Naive B cell (primary cell): ENCODE measurements at regions not wholly inside any gene's neighbourhood (a gene's known extent, or its start where the extent isn't known, plus 50 kb on each side); places are given as distances from the start of the nearest gene placed in this dataset.

Source experiments
- ATAC-seq, 2 donors: fragments of 150-1000 bp; cut with Tn5 transposase; 2 replicates each; pipeline ENCODE4 v1.10.0; 2021; ENCODE audit warnings: low read depth in 2 of 2, mild to moderate bottlenecking in 2 of 2, moderate library complexity in 2 of 2
- DNase-seq: peaks from one replicate; pipeline ENCODE4 v3.0.0; 2022
- H3K27ac Mint-ChIP-seq, 6 donors: one replicate each; pipeline ENCODE4 v1.8.0; 2020 to 2022; ENCODE audit warnings: mild to moderate bottlenecking in 6 of 6, mixed read lengths in 6 of 6, moderate library complexity in 5 of 6, inconsistent platforms in 2 of 6
- H3K27me3 Mint-ChIP-seq, 3 donors: one replicate each; pipeline ENCODE4 v1.8.0; 2021 to 2022; ENCODE audit warnings: mixed read lengths in 3 of 3, mild to moderate bottlenecking in 1 of 3
- H3K36me3 Mint-ChIP-seq, 2 donors: one replicate each; pipeline ENCODE4 v1.8.0; 2020 to 2022; ENCODE audit warnings: mixed read lengths in 2 of 2, inconsistent platforms in 1 of 2, mild to moderate bottlenecking in 1 of 2
- H3K4me1 Mint-ChIP-seq, 3 donors: one replicate each; pipeline ENCODE4 v1.8.0; 2020 to 2022; ENCODE audit warnings: mixed read lengths in 3 of 3, inconsistent platforms in 1 of 3, mild to moderate bottlenecking in 1 of 3, moderate library complexity in 1 of 3
- H3K4me3 Mint-ChIP-seq, 8 donors: one replicate each; pipeline ENCODE4 v1.8.0; 2020 to 2022; ENCODE audit warnings: mild to moderate bottlenecking in 8 of 8, mixed read lengths in 8 of 8, moderate library complexity in 8 of 8, inconsistent platforms in 2 of 8
- H3K9me3 Mint-ChIP-seq, 7 donors: one replicate each; pipeline ENCODE4 v1.8.0; 2020 to 2022; ENCODE audit warnings: mixed read lengths in 7 of 7, mild to moderate bottlenecking in 5 of 7, inconsistent platforms in 2 of 7, moderate library complexity in 1 of 7

DNA sequence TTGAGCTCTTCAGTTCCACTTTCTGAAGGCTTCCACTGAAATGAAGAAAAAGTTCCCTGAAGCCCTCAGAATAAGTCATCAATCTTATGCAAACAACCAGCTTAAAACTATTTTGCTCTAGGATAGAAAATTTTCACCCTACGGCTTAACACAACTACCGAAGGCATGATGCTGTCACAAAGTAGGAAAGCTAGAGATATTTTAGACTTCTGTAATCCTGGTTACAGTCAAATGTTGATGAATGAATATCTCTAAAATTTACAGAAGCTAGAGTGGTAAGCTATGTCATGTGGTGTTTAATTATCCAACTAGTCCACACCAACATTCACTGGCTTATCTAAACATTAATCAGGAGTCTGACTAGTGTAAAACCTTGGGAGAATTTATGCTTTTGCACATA is 197.9 kb downstream of the SUCLA2 start:
- Mint-ChIP-seq H3K27me3 (peaks cover 0 to 6% (median 0%) of the 10 kb centered on the region in 3 donors), H3K9me3 (peaks cover 0 to 16% (median 5%) of the 10 kb centered on the region in 7 donors), H3K27ac (no peak overlapping the region), H3K4me1 (no peaks in the 10 kb centered on the region), H3K4me3 (no peak overlapping the region), H3K36me3 (peaks cover 0 to 6% of the 10 kb centered on the region in 2 donors)
- ATAC-seq (no peak), DNase-seq (no peak)

DNA sequence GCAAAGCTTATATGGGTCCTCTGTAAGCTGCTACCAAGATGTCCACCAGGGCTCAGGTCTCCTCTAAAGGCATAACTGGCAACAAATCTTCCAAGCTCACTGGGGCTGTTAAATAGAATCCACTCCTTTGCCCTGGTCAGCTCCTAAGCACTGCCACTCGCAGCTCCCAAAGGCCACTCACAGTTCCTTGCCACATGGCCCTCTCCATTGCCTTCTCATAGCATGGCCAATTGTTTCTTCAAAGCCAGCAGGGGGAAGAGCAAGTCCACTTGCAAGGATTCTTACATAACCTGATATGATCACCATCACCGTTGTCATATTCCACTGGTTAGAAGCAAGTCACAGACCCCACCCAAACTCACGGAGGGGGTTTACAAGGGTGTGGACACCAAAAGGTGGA is 199.5 kb downstream of the SUCLA2 start:
- Mint-ChIP-seq H3K4me1 (no peaks in the 10 kb centered on the region), H3K4me3 (no peak overlapping the region), H3K27me3 (peaks cover 0 to 6% (median 0%) of the 10 kb centered on the region in 3 donors), H3K36me3 (peaks cover 0 to 6% of the 10 kb centered on the region in 2 donors), H3K27ac (no peak overlapping the region), H3K9me3 (peaks cover 0 to 16% (median 5%) of the 10 kb centered on the region in 7 donors)
- no peak for DNase-seq
- no peak for ATAC-seq

DNA sequence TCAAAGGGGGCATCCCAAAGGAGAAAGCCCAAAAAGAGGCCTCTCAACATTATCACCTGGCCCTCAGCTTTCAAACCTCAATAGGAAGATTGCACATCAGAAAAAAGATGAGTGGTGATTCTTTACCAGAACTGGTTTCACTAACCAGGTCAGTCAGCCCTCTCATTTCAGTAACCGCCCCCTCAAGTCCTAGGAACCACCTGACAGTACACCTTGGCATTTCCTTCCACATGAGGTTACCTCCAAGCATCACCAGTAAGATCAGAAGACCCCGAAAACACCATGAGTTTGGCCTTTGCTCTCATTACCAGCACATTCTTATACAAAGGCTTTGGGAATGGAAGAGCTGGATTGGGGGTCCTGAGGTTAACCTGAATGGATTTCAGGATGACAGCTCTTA is 200.5 kb downstream of the SUCLA2 start:
- no peak for ATAC-seq
- Mint-ChIP-seq H3K36me3 (peaks cover 0 to 6% of the 10 kb centered on the region in 2 donors), H3K4me1 (no peaks in the 10 kb centered on the region), H3K9me3 (peaks cover 0 to 16% (median 5%) of the 10 kb centered on the region in 7 donors), H3K27ac (no peak overlapping the region), H3K27me3 (peaks cover 0 to 6% (median 0%) of the 10 kb centered on the region in 3 donors), H3K4me3 (no peak overlapping the region)
- no peak for DNase-seq

DNA sequence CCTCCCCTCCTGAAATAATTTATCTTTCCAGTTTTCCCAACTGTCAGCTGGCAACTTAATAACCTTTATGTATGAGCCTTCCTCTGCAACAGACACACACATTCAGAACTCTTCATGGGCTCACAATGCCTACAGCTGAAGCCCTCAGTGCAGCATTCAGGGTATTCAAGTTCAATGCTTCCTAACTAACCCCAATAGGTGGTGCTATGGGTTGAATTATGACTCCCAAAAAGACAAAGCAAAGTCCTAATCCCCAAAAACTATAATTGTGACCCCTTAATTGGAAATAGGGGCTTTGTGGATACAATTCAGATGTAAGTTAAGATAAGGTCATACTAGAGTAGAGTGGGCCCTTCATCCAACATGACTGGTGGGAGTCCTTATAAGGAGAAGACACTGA is 202.2 kb downstream of the SUCLA2 start:
- no peak overlapping the region for H3K4me3 Mint-ChIP-seq
- H3K9me3 Mint-ChIP-seq: peaks cover 0 to 16% (median 5%) of the 10 kb centered on the region in 7 donors
- H3K27ac Mint-ChIP-seq: no peak overlapping the region
- H3K4me1 Mint-ChIP-seq: no peaks in the 10 kb centered on the region
- H3K27me3 Mint-ChIP-seq: peaks cover 3 to 7% (median 6%) of the 10 kb centered on the region in 3 donors
- H3K36me3 Mint-ChIP-seq: peaks cover 0 to 6% of the 10 kb centered on the region in 2 donors
- no peak for ATAC-seq
- no peak for DNase-seq

DNA sequence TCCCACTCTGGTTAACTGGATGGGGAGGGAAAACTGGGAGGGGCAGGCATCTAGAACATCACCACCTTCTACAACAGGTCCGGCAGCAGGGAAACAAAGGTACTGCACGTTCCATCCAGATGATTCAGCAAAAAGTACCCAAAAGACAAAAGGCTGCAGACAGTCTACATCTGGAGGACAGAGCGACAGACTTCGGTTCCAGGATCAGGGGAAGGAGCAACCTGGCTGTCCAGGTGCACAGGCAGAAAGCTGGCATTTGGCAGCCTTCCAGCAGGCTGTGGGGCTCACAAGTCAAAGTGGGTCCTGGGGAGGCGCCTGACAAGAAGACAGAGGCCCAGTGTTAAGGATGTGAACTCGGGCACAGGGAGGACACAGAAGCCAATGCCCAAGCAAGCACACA is 202.9 kb downstream of the SUCLA2 start:
- Mint-ChIP-seq H3K27me3 (peaks cover 6 to 7% (median 6%) of the 10 kb centered on the region in 3 donors), H3K4me3 (no peak overlapping the region), H3K27ac (no peak overlapping the region), H3K4me1 (no peaks in the 10 kb centered on the region), H3K36me3 (peaks cover 0 to 6% of the 10 kb centered on the region in 2 donors), H3K9me3 (peaks cover 0 to 16% (median 5%) of the 10 kb centered on the region in 7 donors)
- ATAC-seq (no peak), DNase-seq (no peak)

DNA sequence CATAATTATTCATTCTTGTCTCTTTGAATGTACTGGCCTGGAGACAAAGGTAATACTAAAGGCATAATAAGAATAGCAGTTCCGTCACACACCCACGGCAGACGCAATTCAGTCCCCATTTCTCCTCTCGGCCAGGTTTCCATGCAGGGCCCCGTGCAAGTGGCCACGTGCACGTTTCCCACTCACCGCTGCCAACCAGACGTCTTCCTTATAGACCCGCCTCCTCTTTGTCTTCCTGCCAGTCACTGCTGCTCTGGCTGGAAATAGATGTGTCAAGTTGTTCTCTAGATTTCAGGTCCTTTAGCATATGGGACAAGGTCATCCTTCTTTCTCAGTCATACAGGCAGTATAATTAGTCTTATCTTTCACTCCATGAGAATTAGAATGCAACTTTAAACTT is 204.3 kb downstream of the SUCLA2 start:
- Mint-ChIP-seq H3K4me1 (no peaks in the 10 kb centered on the region), H3K9me3 (peaks cover 7 to 21% (median 8%) of the 10 kb centered on the region in 7 donors), H3K27ac (no peak overlapping the region), H3K4me3 (no peak overlapping the region), H3K27me3 (peaks cover 6 to 7% (median 6%) of the 10 kb centered on the region in 3 donors), H3K36me3 (peaks cover 8 to 10% of the 10 kb centered on the region in 2 donors)
- DNase-seq (no peak), ATAC-seq (no peak)

DNA sequence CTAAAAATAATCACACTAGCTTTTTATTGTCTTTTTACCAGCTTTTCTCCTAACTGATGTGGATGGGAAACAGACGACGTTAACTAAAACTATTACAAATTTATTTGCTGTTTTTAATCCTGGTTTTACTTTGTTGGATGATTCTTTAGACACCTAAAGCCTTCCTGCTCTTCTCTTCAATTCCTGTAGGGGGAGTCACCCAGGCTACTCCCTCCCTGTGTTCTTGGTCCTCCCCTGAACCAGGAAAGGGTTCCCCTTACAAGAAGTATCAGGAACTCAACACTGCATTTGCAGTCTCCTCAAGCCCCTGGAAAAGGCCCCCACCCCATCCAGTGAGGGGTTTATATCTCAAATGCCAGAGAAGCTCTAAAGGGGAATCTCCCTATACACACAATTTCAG is 206.1 kb downstream of the SUCLA2 start:
- ATAC-seq (no peak), DNase-seq (no peak)
- Mint-ChIP-seq H3K9me3 (peaks cover 11 to 26% (median 21%) of the 10 kb centered on the region in 7 donors), H3K4me1 (no peaks in the 10 kb centered on the region), H3K27me3 (peaks cover 6 to 7% (median 6%) of the 10 kb centered on the region in 3 donors), H3K4me3 (no peak overlapping the region), H3K36me3 (peaks cover 11 to 20% of the 10 kb centered on the region in 2 donors), H3K27ac (no peak overlapping the region)

DNA sequence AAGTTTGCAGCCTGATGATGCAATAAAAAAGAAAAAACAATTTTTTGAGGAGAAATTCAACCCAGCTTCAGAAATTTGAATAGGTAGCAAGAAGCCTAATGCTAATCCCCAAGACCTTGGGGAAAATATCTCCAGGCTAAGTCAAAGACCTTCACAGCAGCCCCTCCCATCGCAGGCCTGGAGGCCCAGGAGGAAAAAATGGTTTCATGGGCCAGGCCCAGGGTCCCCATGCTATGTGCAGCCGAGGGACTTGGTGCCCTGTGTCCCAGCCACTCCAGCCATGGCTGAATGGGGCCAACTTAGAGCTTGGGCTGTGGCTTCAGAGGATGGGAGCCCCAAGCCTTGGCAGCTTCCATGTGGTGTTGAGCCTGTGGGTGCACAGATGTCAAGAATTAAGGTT is 210.3 kb downstream of the SUCLA2 start:
- Mint-ChIP-seq H3K36me3 (peaks cover 12 to 21% of the 10 kb centered on the region in 2 donors), H3K27me3 (peaks cover 6 to 7% (median 6%) of the 10 kb centered on the region in 3 donors), H3K4me1 (no peaks in the 10 kb centered on the region), H3K27ac (peak overlapping the region in 1 of 6 donors; percentile 38), H3K9me3 (peaks cover 16 to 38% (median 32%) of the 10 kb centered on the region in 7 donors), H3K4me3 (no peak overlapping the region)
- no peak for DNase-seq
- no peak for ATAC-seq

DNA sequence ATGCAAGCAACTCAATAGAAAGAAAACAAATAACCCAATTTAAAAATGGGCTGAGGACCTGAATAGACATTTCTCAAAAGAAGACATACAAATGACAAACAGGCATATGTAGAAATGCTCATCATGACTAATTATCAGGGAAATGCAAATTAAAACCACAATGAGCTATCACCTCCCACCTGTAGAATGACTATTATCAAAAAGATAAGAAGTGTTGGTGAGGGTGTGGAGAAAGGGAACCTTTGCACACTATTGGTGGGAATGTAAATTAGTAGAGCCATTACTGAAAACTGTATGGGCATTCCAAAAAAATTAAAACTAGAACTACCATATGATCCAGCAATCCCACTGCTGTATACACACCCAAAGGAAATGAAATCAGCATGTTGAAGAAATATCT is 212.2 kb downstream of the SUCLA2 start:
- Mint-ChIP-seq H3K4me3 (no peak overlapping the region), H3K27ac (no peak overlapping the region)
- ATAC-seq: no peak

DNA sequence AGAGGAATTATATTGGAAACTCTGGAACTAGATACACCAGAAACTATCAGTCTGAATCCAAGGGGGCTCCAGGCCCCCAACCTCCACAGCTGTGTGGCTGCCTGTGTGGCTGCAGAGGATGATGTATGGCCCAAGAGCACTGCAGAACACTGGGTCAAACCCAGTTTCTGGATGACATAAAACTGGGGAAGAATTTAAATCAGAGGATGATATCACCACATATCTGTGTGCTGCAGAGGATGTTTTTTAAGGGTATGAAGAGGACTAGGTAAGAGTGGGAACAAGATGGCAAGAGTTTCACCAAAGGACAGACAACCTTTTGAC is 226.4 kb downstream of the SUCLA2 start:
- no peak for ATAC-seq

More for the DNA sequence above, 212.2 kb downstream of the SUCLA2 start:
- no peak for DNase-seq
- H3K4me1 Mint-ChIP-seq: no peaks in the 10 kb centered on the region
- H3K27me3 Mint-ChIP-seq: peaks cover 0 to 6% (median 3%) of the 10 kb centered on the region in 3 donors
- peaks cover 16 to 38% (median 33%) of the 10 kb centered on the region in 7 donors for H3K9me3 Mint-ChIP-seq
- H3K36me3 Mint-ChIP-seq: peaks cover 12 to 21% of the 10 kb centered on the region in 2 donors

DNA sequence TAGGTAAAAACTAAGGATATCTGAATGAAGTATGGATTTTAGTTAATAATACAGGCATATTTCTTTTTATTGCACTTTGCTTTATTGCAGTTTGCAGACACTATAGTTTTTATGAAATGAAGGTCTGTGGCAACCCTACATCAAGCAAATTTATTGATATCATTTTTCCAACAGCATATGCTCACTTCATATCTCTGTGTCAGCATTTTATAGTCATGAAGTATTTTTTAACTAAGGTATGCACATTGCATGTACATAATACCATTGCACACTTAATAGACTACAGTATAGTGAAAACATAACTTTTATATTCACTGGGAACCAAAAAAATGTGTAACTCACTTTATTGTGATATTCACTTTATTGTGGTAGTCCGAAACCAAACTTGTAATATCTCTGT is 236.3 kb downstream of the SUCLA2 start:
- Mint-ChIP-seq H3K4me3 (no peak overlapping the region), H3K4me1 (no peaks in the 10 kb centered on the region), H3K9me3 (peaks cover 0 to 10% (median 5%) of the 10 kb centered on the region in 7 donors), H3K36me3 (no peaks in the 10 kb centered on the region), H3K27ac (no peak overlapping the region), H3K27me3 (peaks cover 4 to 15% (median 12%) of the 10 kb centered on the region in 3 donors)
- no peak for ATAC-seq
- DNase-seq: no peak

More for the DNA sequence above, 226.4 kb downstream of the SUCLA2 start:
- H3K4me1 Mint-ChIP-seq: no peaks in the 10 kb centered on the region
- DNase-seq: no peak
- peaks cover 0 to 25% (median 12%) of the 10 kb centered on the region in 7 donors for H3K9me3 Mint-ChIP-seq
- H3K27ac Mint-ChIP-seq: no peak overlapping the region
- no peak overlapping the region for H3K4me3 Mint-ChIP-seq
- peaks cover 0 to 5% of the 10 kb centered on the region in 2 donors for H3K36me3 Mint-ChIP-seq
- H3K27me3 Mint-ChIP-seq: peaks cover 24 to 34% (median 31%) of the 10 kb centered on the region in 3 donors

DNA sequence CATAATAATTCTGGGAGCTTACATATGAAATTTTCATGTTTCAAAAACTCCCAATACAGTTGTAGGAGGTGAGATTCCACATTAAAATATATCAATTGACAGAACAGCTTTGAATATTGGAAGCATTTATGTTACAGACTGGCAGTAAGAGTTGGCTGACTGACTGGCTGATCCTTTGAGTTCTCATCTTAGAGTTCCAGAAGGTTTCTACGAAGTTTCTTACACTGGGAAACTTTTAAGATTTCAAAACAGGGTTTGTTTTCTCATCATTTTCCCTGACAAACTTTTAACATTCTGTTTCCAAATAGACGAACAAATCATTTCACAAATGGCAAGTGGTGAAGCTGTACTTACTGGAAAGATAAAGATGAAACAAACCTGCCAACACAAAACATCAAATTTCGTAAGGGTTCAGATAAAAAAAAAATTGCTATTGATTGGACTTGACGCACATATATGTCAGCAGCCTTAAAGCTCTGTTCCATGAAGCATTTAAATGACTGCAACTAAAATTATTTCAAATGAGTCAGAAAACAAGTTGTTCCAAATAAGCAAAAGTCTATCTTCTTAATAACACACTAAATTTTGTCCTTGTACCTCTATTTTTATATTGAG is 243.5 kb downstream of the SUCLA2 start:
- peaks cover 0 to 12% (median 4%) of the 10 kb centered on the region in 3 donors for H3K27me3 Mint-ChIP-seq
- no peak overlapping the region for H3K27ac Mint-ChIP-seq
- H3K4me1 Mint-ChIP-seq: no peaks in the 10 kb centered on the region
- peaks cover 0 to 4% of the 10 kb centered on the region in 2 donors for H3K36me3 Mint-ChIP-seq
- no peak for ATAC-seq
- H3K9me3 Mint-ChIP-seq: peaks cover 0 to 15% (median 2%) of the 10 kb centered on the region in 7 donors
- H3K4me3 Mint-ChIP-seq: no peak overlapping the region
- no peak for DNase-seq

DNA sequence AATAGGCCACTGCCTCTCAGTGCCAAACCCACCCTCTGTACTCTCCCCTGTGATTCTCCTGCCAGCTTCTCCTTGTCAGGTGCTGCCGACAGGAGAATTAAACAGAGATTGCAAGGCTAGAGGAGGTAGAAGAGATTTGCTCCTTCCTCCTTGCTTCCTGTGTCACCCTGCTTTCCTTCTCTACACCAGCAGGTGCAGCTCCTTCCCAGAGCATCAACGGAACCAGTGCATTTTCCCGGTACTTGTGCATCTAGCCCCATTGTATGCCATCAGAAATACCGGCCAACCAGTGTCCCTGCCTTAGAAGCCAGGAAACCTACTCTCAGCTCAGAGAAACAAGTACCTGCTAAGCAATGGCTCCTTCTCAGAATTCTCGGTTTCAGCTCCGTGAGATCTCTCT is 253.2 kb downstream of the SUCLA2 start:
- no peaks in the 10 kb centered on the region for H3K4me1 Mint-ChIP-seq
- no peaks in the 10 kb centered on the region for H3K36me3 Mint-ChIP-seq
- DNase-seq (no peak), ATAC-seq (no peak)
- no peak overlapping the region for H3K4me3 Mint-ChIP-seq
- H3K27ac Mint-ChIP-seq: no peak overlapping the region
- H3K9me3 Mint-ChIP-seq: no peaks in the 10 kb centered on the region
- H3K27me3 Mint-ChIP-seq: peaks cover 10 to 18% (median 13%) of the 10 kb centered on the region in 3 donors

DNA sequence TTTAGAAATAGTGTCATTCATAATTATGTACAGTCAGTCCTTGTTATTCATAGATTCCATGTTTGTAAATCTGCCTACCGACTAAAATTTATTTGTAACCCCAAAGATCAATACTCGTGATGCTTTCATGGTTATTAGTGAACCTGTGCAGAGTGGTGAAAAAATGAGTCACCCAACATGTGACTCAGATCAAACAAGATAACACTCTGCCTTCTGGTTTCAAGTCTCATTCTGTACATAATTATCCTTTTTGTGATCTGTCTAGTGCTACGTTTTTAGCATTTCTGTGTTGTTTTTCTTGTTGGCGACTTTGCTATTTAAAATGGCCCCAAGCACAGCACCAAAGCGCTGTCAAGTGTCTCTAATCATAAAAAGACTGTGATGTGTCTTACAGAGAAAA is 274.7 kb downstream of the SUCLA2 start:
- ATAC-seq (no peak), DNase-seq (no peak)
- Mint-ChIP-seq H3K36me3 (no peaks in the 10 kb centered on the region), H3K27ac (no peak overlapping the region), H3K27me3 (peaks cover 0 to 13% (median 5%) of the 10 kb centered on the region in 3 donors), H3K4me1 (no peaks in the 10 kb centered on the region), H3K9me3 (peaks cover 0 to 9% (median 4%) of the 10 kb centered on the region in 7 donors), H3K4me3 (no peak overlapping the region)
